HUES6 (cell line): ENCODE measurements at regions not wholly inside any gene's neighbourhood (a gene's known extent, or its start where the extent isn't known, plus 50 kb on each side); places are given as distances from the start of the nearest gene placed in this dataset.

ENCODE experiments used
- H3K27ac ChIP-seq: 2 replicates; pipeline ENCODE4 v1.7.0; 2013; ENCODE audit warnings: low read depth, mild to moderate bottlenecking, low read length, inconsistent platforms
- H3K27me3 ChIP-seq: 2 replicates; pipeline ENCODE4 v1.6.1; 2013; ENCODE audit warnings: low read length; ENCODE audit not compliant: control insufficient read depth, insufficient read depth
- H3K36me3 ChIP-seq: 2 replicates; pipeline ENCODE4 v1.6.1; 2013; ENCODE audit warnings: low read length; ENCODE audit not compliant: control insufficient read depth, insufficient read depth
- H3K4me1 ChIP-seq: 2 replicates; pipeline ENCODE4 v1.6.1; 2013; ENCODE audit warnings: low read length; ENCODE audit not compliant: control insufficient read depth, insufficient read depth
- H3K4me3 ChIP-seq: 2 replicates; pipeline ENCODE4 v1.5.1; 2013; ENCODE audit warnings: low read depth, low read length
- H3K9ac ChIP-seq: one replicate; pipeline ENCODE4 v1.6.1; 2013; ENCODE audit warnings: mild to moderate bottlenecking, low read length
- H3K9me3 ChIP-seq: 2 replicates; pipeline ENCODE4 v1.6.1; 2013; ENCODE audit warnings: low read depth, low read length; ENCODE audit not compliant: control insufficient read depth, insufficient read depth

- Histone ChIP-seq H3K9me3 (peaks cover 25% of the 10 kb centered on the region), H3K36me3 (no peaks in the 10 kb centered on the region), H3K27ac (no peak overlapping the region), H3K27me3 (no peaks in the 10 kb centered on the region), H3K9ac (no peak overlapping the region), H3K4me1 (peaks cover 4% of the 10 kb centered on the region; the same call in 1 of the 2 replicates), H3K4me3 (no peak overlapping the region)
These were observed 501.0 kb downstream of the EIPR1 start for GRCh38 chr2:2876331-2877221.

GRCh38 chr2:2875831-2876230, 501.8 kb downstream of the EIPR1 start:
- no peaks in the 10 kb centered on the region for H3K36me3 ChIP-seq
- peaks cover 25% of the 10 kb centered on the region for H3K9me3 ChIP-seq
- H3K27me3 ChIP-seq, result no peaks in the 10 kb centered on the region
- no peak overlapping the region for H3K4me3 ChIP-seq
- no peak overlapping the region for H3K27ac ChIP-seq
- H3K4me1 ChIP-seq, result peaks cover 4% of the 10 kb centered on the region; the same call in 1 of the 2 replicates
- H3K9ac ChIP-seq, result no peak overlapping the region

- no peak overlapping the region for H3K9ac ChIP-seq
- H3K4me1 ChIP-seq, result peaks cover 4% of the 10 kb centered on the region; the same call in 1 of the 2 replicates
- no peak overlapping the region for H3K27ac ChIP-seq
- no peaks in the 10 kb centered on the region for H3K27me3 ChIP-seq
- H3K4me3 ChIP-seq, result no peak overlapping the region
- H3K9me3 ChIP-seq, result peaks cover 25% of the 10 kb centered on the region
- H3K36me3 ChIP-seq, result no peaks in the 10 kb centered on the region
These were observed 502.3 kb downstream of the EIPR1 start for GRCh38 chr2:2875296-2875695.

GRCh38 chr2:2874805-2875204, 502.8 kb downstream of the EIPR1 start:
- no peak overlapping the region for H3K4me3 ChIP-seq
- peaks cover 25% of the 10 kb centered on the region for H3K9me3 ChIP-seq
- H3K27ac ChIP-seq, result no peak overlapping the region
- peaks cover 4% of the 10 kb centered on the region; the same call in 1 of the 2 replicates for H3K4me1 ChIP-seq
- H3K27me3 ChIP-seq, result no peaks in the 10 kb centered on the region
- no peaks in the 10 kb centered on the region for H3K36me3 ChIP-seq
- no peak overlapping the region for H3K9ac ChIP-seq

GRCh38 chr2:2874341-2874740, 503.3 kb downstream of the EIPR1 start:
- H3K4me3 ChIP-seq, result no peak overlapping the region
- H3K36me3 ChIP-seq, result no peaks in the 10 kb centered on the region
- H3K9ac ChIP-seq, result no peak overlapping the region
- no peaks in the 10 kb centered on the region for H3K27me3 ChIP-seq
- peaks cover 4% of the 10 kb centered on the region; the same call in 1 of the 2 replicates for H3K4me1 ChIP-seq
- peaks cover 25% of the 10 kb centered on the region for H3K9me3 ChIP-seq
- H3K27ac ChIP-seq, result no peak overlapping the region

- Histone ChIP-seq H3K4me1 (peaks cover 4% of the 10 kb centered on the region; the same call in 1 of the 2 replicates), H3K4me3 (no peak overlapping the region), H3K27me3 (no peaks in the 10 kb centered on the region), H3K27ac (no peak overlapping the region), H3K36me3 (no peaks in the 10 kb centered on the region), H3K9me3 (peaks cover 17% of the 10 kb centered on the region), H3K9ac (no peak overlapping the region)
These were observed 504.2 kb downstream of the EIPR1 start for GRCh38 chr2:2873450-2873811.

- Histone ChIP-seq H3K9me3 (peaks cover 12% of the 10 kb centered on the region), H3K4me1 (peaks cover 4% of the 10 kb centered on the region; the same call in 1 of the 2 replicates), H3K27ac (no peak overlapping the region), H3K27me3 (no peaks in the 10 kb centered on the region), H3K4me3 (no peak overlapping the region), H3K9ac (no peak overlapping the region), H3K36me3 (no peaks in the 10 kb centered on the region)
These were observed 504.7 kb downstream of the EIPR1 start for GRCh38 chr2:2872713-2873449.

GRCh38 chr2:2872309-2872617, 505.4 kb downstream of the EIPR1 start:
- Histone ChIP-seq H3K27me3 (no peaks in the 10 kb centered on the region), H3K4me1 (peaks cover 4% of the 10 kb centered on the region; the same call in 1 of the 2 replicates), H3K27ac (no peak overlapping the region), H3K9ac (no peak overlapping the region), H3K4me3 (no peak overlapping the region), H3K9me3 (peaks cover 5% of the 10 kb centered on the region), H3K36me3 (no peaks in the 10 kb centered on the region)

GRCh38 chr2:2871480-2872308, 505.9 kb downstream of the EIPR1 start:
- no peaks in the 10 kb centered on the region for H3K36me3 ChIP-seq

GRCh38 chr2:2870106-2870505, 507.5 kb downstream of the EIPR1 start:
- Histone ChIP-seq H3K4me3 (no peak overlapping the region), H3K9ac (no peak overlapping the region), H3K36me3 (no peaks in the 10 kb centered on the region), H3K27me3 (no peaks in the 10 kb centered on the region), H3K27ac (no peak overlapping the region), H3K4me1 (no peaks in the 10 kb centered on the region; the same call in 1 of the 2 replicates), H3K9me3 (no peaks in the 10 kb centered on the region)

More at GRCh38 chr2:2871480-2872308, 505.9 kb downstream of the EIPR1 start:
- Histone ChIP-seq H3K27me3 (no peaks in the 10 kb centered on the region), H3K27ac (no peak overlapping the region), H3K4me1 (peaks cover 4% of the 10 kb centered on the region; the same call in 1 of the 2 replicates), H3K9ac (no peak overlapping the region), H3K9me3 (no peaks in the 10 kb centered on the region), H3K4me3 (no peak overlapping the region)
